ENCODE measurements at regions not wholly inside any gene's neighbourhood (a gene's known extent, or its start where the extent isn't known, plus 50 kb on each side); places are given as distances from the start of the nearest gene placed in this dataset.

DNA sequence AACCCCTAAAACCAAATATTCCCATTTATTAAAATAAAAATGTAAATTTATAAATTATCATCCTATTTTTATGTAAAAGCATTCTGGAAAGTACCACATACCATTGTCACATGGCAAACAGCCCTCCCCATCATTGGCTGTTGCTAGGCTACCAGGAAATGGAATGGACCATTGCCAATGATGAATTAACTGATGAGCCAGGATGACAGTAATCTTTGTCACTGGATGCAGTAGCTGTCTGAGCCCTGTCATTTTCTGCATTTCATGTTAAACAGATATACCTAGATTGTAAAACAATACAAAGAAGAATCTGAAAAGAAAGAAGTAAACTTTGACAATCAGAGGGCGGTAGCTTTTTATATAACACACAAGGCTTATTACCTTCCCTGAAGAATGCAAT, 641.4 kb downstream of the BCL11A start:
- POLR2A ChIA-PET (ENCODE audit: partially characterized antibody) = no interaction called here
- Histone ChIP-seq H3K9me3 (ENCODE audit: insufficient read depth in 2 of 2, low read depth in 1 of 2, low read length in 1 of 2) (no peaks in the 10 kb centered on the region), H4K20me1 (replicated peaks in 1 of 2; ENCODE audit: control insufficient read depth in 1 of 2, insufficient read depth in 2 of 2, low read length in 2 of 2) (no peaks in the 10 kb centered on the region), H2AFZ (ENCODE audit: low read length) (no peak overlapping the region), H3K18ac (ENCODE audit: extremely low read depth, low read length) (no peak overlapping the region), H3K4me3 (ENCODE audit: extremely low read depth in 1 of 4, insufficient read depth in 2 of 4, low read depth in 3 of 4, low read length in 4 of 4) (no peak overlapping the region), H3K4ac (replicated peaks; ENCODE audit: insufficient read length, low read depth, low read length) (no peak overlapping the region), H2BK15ac (ENCODE audit: low read length) (no peak overlapping the region), H3K9ac (replicated peaks in 1 of 4; ENCODE audit: extremely low read depth in 1 of 4, low read depth in 3 of 4, low read length in 3 of 4) (no peak overlapping the region), H3K56ac (replicated peaks; ENCODE audit: insufficient read length, low read depth, low read length) (no peak overlapping the region), H3K27me3 (replicated peaks in 1 of 4; ENCODE audit: control insufficient read depth in 3 of 4, extremely low read depth in 1 of 4, insufficient read depth in 3 of 4, low read length in 3 of 4) (no peaks in the 10 kb centered on the region), H3K23ac (ENCODE audit: insufficient read length) (no peak overlapping the region), H4K5ac (ENCODE audit: insufficient read length, low read depth, low read length) (no peak overlapping the region), H3K4me1 (replicated peaks in 1 of 4; ENCODE audit: control insufficient read depth in 3 of 4, insufficient read depth in 4 of 4, low read length in 3 of 4) (peaks cover 0 to 3% (median 0%) of the 10 kb centered on the region in 4 experiments; a peak in 1 of 7 replicates), H3K36me3 (ENCODE audit: control insufficient read depth in 2 of 4, insufficient read depth in 4 of 4, low read length in 3 of 4) (no peaks in the 10 kb centered on the region), H2AK5ac (ENCODE audit: low read depth, low read length) (no peak overlapping the region), H2BK12ac (ENCODE audit: low read depth, low read length) (no peak overlapping the region), H3K23me2 (ENCODE audit: low read depth, low read length) (no peaks in the 10 kb centered on the region; the same call in 1 of the 2 replicates), H3K79me1 (ENCODE audit: low read depth, low read length) (no peaks in the 10 kb centered on the region), H4K91ac (replicated peaks; ENCODE audit: insufficient read length, low read length) (no peak overlapping the region), H4K8ac (ENCODE audit: extremely low read depth, insufficient read depth, low read length) (no peak overlapping the region), H3K27ac (ENCODE audit: low read depth, low read length) (no peak overlapping the region), H3K4me2 (ENCODE audit: insufficient read depth in 1 of 2, low read depth in 2 of 2, low read length in 2 of 2) (no peak overlapping the region), H3K14ac (ENCODE audit: insufficient read length) (no peak overlapping the region), H2BK120ac (replicated peaks; ENCODE audit: low read depth, low read length) (no peak overlapping the region), H2BK5ac (ENCODE audit: low read depth, low read length) (no peak overlapping the region), H2BK20ac (ENCODE audit: low read length) (no peak overlapping the region), H3K79me2 (ENCODE audit: control insufficient read depth in 1 of 2, insufficient read depth in 2 of 2, low read length in 2 of 2) (no peaks in the 10 kb centered on the region)
- 100% methylated on average over 1 of the region's 1 CpG; no CpG with 5 or more reads in 1 of the 2 experiments for WGBS, 2 experiments (ENCODE audit: extremely low coverage in 1 of 2, insufficient coverage in 1 of 2, insufficient read length in 1 of 2, insufficient replicate concordance in 2 of 2, low coverage in 1 of 2, low lambda C conversion rate in 2 of 2, missing lambda C conversion rate in 1 of 2)
- FAIRE-seq (no peak), DNase-seq (ENCODE audit: low read depth in 1 of 2, low spot score in 2 of 2) (no peak)
- TF ChIP-seq, protein P1, sequence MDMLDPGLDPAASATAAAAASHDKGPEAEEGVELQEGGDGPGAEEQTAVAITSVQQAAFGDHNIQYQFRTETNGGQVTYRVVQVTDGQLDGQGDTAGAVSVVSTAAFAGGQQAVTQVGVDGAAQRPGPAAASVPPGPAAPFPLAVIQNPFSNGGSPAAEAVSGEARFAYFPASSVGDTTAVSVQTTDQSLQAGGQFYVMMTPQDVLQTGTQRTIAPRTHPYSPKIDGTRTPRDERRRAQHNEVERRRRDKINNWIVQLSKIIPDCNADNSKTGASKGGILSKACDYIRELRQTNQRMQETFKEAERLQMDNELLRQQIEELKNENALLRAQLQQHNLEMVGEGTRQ (IDR thresholded peaks at IDR 0.05; ENCODE audit: low read length) = peak; percentile 34; the same call in 1 of the 2 replicates
- no peak for TF ChIP-seq RXRA (IDR thresholded peaks at IDR 0.05; ENCODE audit: insufficient read depth, low read depth, low read length)
- CTCF ChIA-PET (ENCODE audit: partially characterized antibody) = no interaction called here
